ENCODE measurements at regions not wholly inside any gene's neighbourhood (a gene's known extent, or its start where the extent isn't known, plus 50 kb on each side); places are given as distances from the start of the nearest gene placed in this dataset.

GRCh38 chr1:60430375-60430774 lies 356.8 kb upstream of the C1orf87 start:
- H4K5ac ChIP-seq (ENCODE audit: insufficient read length, low read depth, low read length), result no peak overlapping the region
- no peak overlapping the region for H2BK5ac ChIP-seq (ENCODE audit: low read depth, low read length)
- H2BK20ac ChIP-seq (ENCODE audit: low read length), result no peak overlapping the region
- no peak overlapping the region for H3K14ac ChIP-seq (ENCODE audit: insufficient read length)
- H4K8ac ChIP-seq (ENCODE audit: extremely low read depth, insufficient read depth, low read length), result no peak overlapping the region
- H3K79me2 ChIP-seq (ENCODE audit: control insufficient read depth in 1 of 2, insufficient read depth in 2 of 2, low read length in 2 of 2), result no peaks in the 10 kb centered on the region
- no peak for TF ChIP-seq HDAC6 (IDR thresholded peaks at IDR 0.05; ENCODE audit: low read depth, low read length)
- TF ChIP-seq GTF2F1 (IDR thresholded peaks at IDR 0.05; ENCODE audit: borderline replicate concordance, low read depth, low read length), result no peak
- TF ChIP-seq POU5F1 (IDR thresholded peaks at IDR 0.05; ENCODE audit: low read depth, low read length), result no peak
- no peak overlapping the region for H2AK5ac ChIP-seq (ENCODE audit: low read depth, low read length)
- FAIRE-seq (no peak), DNase-seq (ENCODE audit: low read depth in 1 of 2, low spot score in 2 of 2) (no peak)
- no peaks in the 10 kb centered on the region for H3K36me3 ChIP-seq (ENCODE audit: control insufficient read depth in 2 of 4, insufficient read depth in 4 of 4, low read length in 3 of 4)
- H3K4ac ChIP-seq (replicated peaks; ENCODE audit: insufficient read length, low read depth, low read length), result no peak overlapping the region
- 0 out of 4 replicates have a peak, but pooled peaks cover 0 to 4% of the 10 kb centered on the region in 2 experiments for H3K9me3 ChIP-seq (ENCODE audit: insufficient read depth in 2 of 2, low read depth in 1 of 2, low read length in 1 of 2)
- H3K27ac ChIP-seq (ENCODE audit: low read depth, low read length), result no peak overlapping the region
- no peak overlapping the region for H3K23ac ChIP-seq (ENCODE audit: insufficient read length)
- H2AFZ ChIP-seq (ENCODE audit: low read length), result no peak overlapping the region
- H3K4me3 ChIP-seq (ENCODE audit: extremely low read depth in 1 of 4, insufficient read depth in 2 of 4, low read depth in 3 of 4, low read length in 4 of 4), result no peak overlapping the region
- no peak overlapping the region for H3K9ac ChIP-seq (replicated peaks in 1 of 4; ENCODE audit: extremely low read depth in 1 of 4, low read depth in 3 of 4, low read length in 3 of 4)
- H3K23me2 ChIP-seq (ENCODE audit: low read depth, low read length), result no peaks in the 10 kb centered on the region
- H3K18ac ChIP-seq (ENCODE audit: extremely low read depth, low read length), result no peak overlapping the region
- no peaks in the 10 kb centered on the region for H3K27me3 ChIP-seq (replicated peaks in 1 of 4; ENCODE audit: control insufficient read depth in 3 of 4, extremely low read depth in 1 of 4, insufficient read depth in 3 of 4, low read length in 3 of 4)
- H4K91ac ChIP-seq (replicated peaks; ENCODE audit: insufficient read length, low read length), result no peak overlapping the region
- no peak overlapping the region for H3K56ac ChIP-seq (replicated peaks; ENCODE audit: insufficient read length, low read depth, low read length)
- POLR2A ChIA-PET (ENCODE audit: partially characterized antibody), result no interaction called here
- H4K20me1 ChIP-seq (replicated peaks in 1 of 2; ENCODE audit: control insufficient read depth in 1 of 2, insufficient read depth in 2 of 2, low read length in 2 of 2), result no peaks in the 10 kb centered on the region
- 88% methylated on average over 2 of the region's 2 CpGs; no CpG with 5 or more reads in 1 of the 2 experiments for WGBS, 2 experiments (ENCODE audit: extremely low coverage in 1 of 2, insufficient coverage in 1 of 2, insufficient read length in 1 of 2, insufficient replicate concordance in 2 of 2, low coverage in 1 of 2, low lambda C conversion rate in 2 of 2, missing lambda C conversion rate in 1 of 2)
- H3K4me1 ChIP-seq (replicated peaks in 1 of 4; ENCODE audit: control insufficient read depth in 3 of 4, insufficient read depth in 4 of 4, low read length in 3 of 4), result no peaks in the 10 kb centered on the region
- H3K4me2 ChIP-seq (ENCODE audit: insufficient read depth in 1 of 2, low read depth in 2 of 2, low read length in 2 of 2), result no peak overlapping the region
- H2BK15ac ChIP-seq (ENCODE audit: low read length), result no peak overlapping the region
- H2BK120ac ChIP-seq (replicated peaks; ENCODE audit: low read depth, low read length), result no peak overlapping the region
- no peak overlapping the region for H2BK12ac ChIP-seq (ENCODE audit: low read depth, low read length)
- CTCF ChIA-PET (ENCODE audit: partially characterized antibody), result no interaction called here
- no peaks in the 10 kb centered on the region for H3K79me1 ChIP-seq (ENCODE audit: low read depth, low read length)
